Stomach (tissue), 4 donors: ENCODE measurements at regions not wholly inside any gene's neighbourhood (a gene's known extent, or its start where the extent isn't known, plus 50 kb on each side); places are given as distances from the start of the nearest gene placed in this dataset.

Experiments
- POLR2A ChIP-seq, 4 donors: fragments of 450-650 bp; IDR thresholded peaks; one replicate each; pipeline ENCODE4 v1.6.1; 2016; ENCODE audit warnings: antibody characterized with exemption in 4 of 4, control low read depth in 2 of 4, mild to moderate bottlenecking in 1 of 4, moderate library complexity in 1 of 4
- POLR2AphosphoS5 ChIP-seq, 3 donors: sonication (generic); formaldehyde crosslinking; IDR thresholded peaks; one replicate each; pipeline ENCODE4 v1.6.1; 2016; ENCODE audit warnings: antibody characterized with exemption in 3 of 3

DNA sequence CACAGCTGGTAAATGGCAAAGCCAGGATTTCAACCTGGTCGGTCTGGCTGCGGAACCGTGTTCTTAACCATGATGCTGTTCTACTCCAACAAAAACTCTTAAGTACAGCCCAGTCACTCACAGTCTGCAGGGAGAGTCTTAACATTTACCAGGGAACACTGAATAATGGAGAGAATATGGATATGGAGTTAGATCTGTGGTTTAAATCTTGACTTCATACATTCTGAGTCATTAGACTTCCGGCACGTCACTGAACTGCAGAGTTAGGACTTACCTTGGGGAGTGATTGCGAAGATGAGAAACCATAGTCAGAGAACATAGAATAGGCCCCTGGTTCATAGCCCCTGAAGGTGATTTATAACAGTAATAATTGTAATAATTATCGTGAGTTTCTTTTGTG, 61.7 kb downstream of the ADRA2A start:
- TF ChIP-seq POLR2A (IDR thresholded peaks at IDR 0.05) (no peak), POLR2AphosphoS5 (IDR thresholded peaks at IDR 0.05) (no peak)
